Neuronal stem cell (in vitro differentiated cells): ENCODE measurements at regions not wholly inside any gene's neighbourhood (a gene's known extent, or its start where the extent isn't known, plus 50 kb on each side); places are given as distances from the start of the nearest gene placed in this dataset.

Experiments
- DNase-seq: peaks from one replicate; pipeline ENCODE4 v3.0.0-alpha.2; 2013; ENCODE audit warnings: low spot score
- H2AFZ ChIP-seq: one replicate; pipeline ENCODE4 v1.6.1; 2013; ENCODE audit warnings: mild to moderate bottlenecking, low read length, inconsistent platforms
- H2AK5ac ChIP-seq: 2 replicates; pipeline ENCODE4 v1.6.1; 2013; ENCODE audit warnings: low read depth, mild to moderate bottlenecking, inconsistent platforms, low read length, moderate library complexity, mixed read lengths
- H2BK120ac ChIP-seq: 2 replicates; pipeline ENCODE4 v1.6.1; 2013; ENCODE audit warnings: low read depth, mild to moderate bottlenecking, inconsistent platforms, low read length, moderate library complexity, mixed read lengths
- H2BK12ac ChIP-seq: one replicate; pipeline ENCODE4 v1.6.1; 2013; ENCODE audit warnings: low read length, inconsistent platforms
- H2BK15ac ChIP-seq: 2 replicates; pipeline ENCODE4 v1.6.1; 2013; ENCODE audit warnings: mild to moderate bottlenecking, low read length, inconsistent platforms, mixed read lengths
- H2BK5ac ChIP-seq: one replicate; pipeline ENCODE4 v1.6.1; 2013; ENCODE audit warnings: inconsistent platforms, mild to moderate bottlenecking, low read length, moderate library complexity
- H3K14ac ChIP-seq: one replicate; pipeline ENCODE4 v1.6.1; 2013; ENCODE audit warnings: low read length, inconsistent platforms
- H3K18ac ChIP-seq: 2 replicates; pipeline ENCODE4 v1.6.1; 2013; ENCODE audit warnings: low read length, inconsistent platforms
- H3K23ac ChIP-seq: 2 replicates; pipeline ENCODE4 v1.6.1; 2013; ENCODE audit warnings: low read depth, mild to moderate bottlenecking, mixed read lengths, low read length, inconsistent platforms; ENCODE audit not compliant: poor library complexity
- H3K27ac ChIP-seq: replicated peaks from 3 replicates; pipeline ENCODE4 v1.5.1; 2013; ENCODE audit warnings: low read length, inconsistent platforms
- H3K27me3 ChIP-seq, 3 experiments: 2 replicates each; pipeline ENCODE4 v1.6.1; 2013; ENCODE audit warnings: low read length in 3 of 3, mild to moderate bottlenecking in 2 of 3, inconsistent platforms in 1 of 3, low read depth in 1 of 3, mixed read lengths in 1 of 3, moderate library complexity in 1 of 3; ENCODE audit not compliant: control insufficient read depth in 3 of 3, insufficient read depth in 3 of 3
- H3K36me3 ChIP-seq, 2 donors: replicated peaks in 1 of 2; 2 replicates each; pipeline ENCODE4 v1.6.1; 2013; ENCODE audit warnings: low read length in 2 of 2; ENCODE audit not compliant: control insufficient read depth in 2 of 2, insufficient read depth in 2 of 2
- H3K4ac ChIP-seq: 2 replicates; pipeline ENCODE4 v1.6.1; 2013; ENCODE audit warnings: inconsistent platforms, mild to moderate bottlenecking, low read length, moderate library complexity
- H3K4me1 ChIP-seq, 2 donors: 1 replicate in 1 of 2; 2 replicates in 1 of 2; pipeline ENCODE4 v1.6.1; 2013; ENCODE audit warnings: low read length in 2 of 2, low read depth in 1 of 2; ENCODE audit not compliant: control insufficient read depth in 2 of 2, insufficient read depth in 1 of 2
- H3K4me2 ChIP-seq: one replicate; pipeline ENCODE4 v1.6.1; 2013; ENCODE audit warnings: mild to moderate bottlenecking, low read length, inconsistent platforms; ENCODE audit not compliant: insufficient read depth, poor library complexity, severe bottlenecking
- H3K4me3 ChIP-seq, 2 donors: 2 replicates each; pipeline ENCODE4 v1.5.1; 2013; ENCODE audit warnings: low read length in 2 of 2, mild to moderate bottlenecking in 2 of 2, inconsistent platforms in 1 of 2, moderate library complexity in 1 of 2
- H3K79me1 ChIP-seq: one replicate; pipeline ENCODE4 v1.6.1; 2013; ENCODE audit warnings: low read depth, mild to moderate bottlenecking, inconsistent platforms, low read length, moderate library complexity
- H3K9ac ChIP-seq: one replicate; pipeline ENCODE4 v1.6.1; 2013; ENCODE audit warnings: mild to moderate bottlenecking, low read depth, low read length, inconsistent platforms; ENCODE audit not compliant: poor library complexity
- H3K9me3 ChIP-seq, 2 donors: replicated peaks in 1 of 2; 2 replicates each; pipeline versions ENCODE3 to v1.6.1; 2013; ENCODE audit warnings: low read length in 2 of 2, mild to moderate bottlenecking in 2 of 2, inconsistent platforms in 1 of 2, low read depth in 1 of 2, mixed read lengths in 1 of 2, moderate library complexity in 1 of 2; ENCODE audit not compliant: control insufficient read depth in 2 of 2, insufficient read depth in 1 of 2
- H4K8ac ChIP-seq: one replicate; pipeline ENCODE4 v1.6.1; 2013; ENCODE audit warnings: low read depth, mild to moderate bottlenecking, inconsistent platforms, low read length, moderate library complexity
- H4K91ac ChIP-seq: one replicate; pipeline ENCODE4 v1.6.1; 2013; ENCODE audit warnings: low read length, low read depth, mild to moderate bottlenecking, inconsistent platforms; ENCODE audit not compliant: poor library complexity
- WGBS, 2 donors: extraction: QIAGEN DNeasy Blood & Tissue Kit; methylation state at CpG; one replicate each; pipeline ENCODE4 v1.1.7; 2013; ENCODE audit warnings: missing lambda C conversion rate in 2 of 2, mixed read lengths in 1 of 2; ENCODE audit not compliant: insufficient read length in 2 of 2, insufficient replicate concordance in 1 of 2; ENCODE audit errors: extremely low coverage in 2 of 2; 5-methylcytosine and 5-hydroxymethylcytosine counted together

GRCh38 chr16:5582529-5582928 is 484.9 kb upstream of the EEF2KMT start:
- Histone ChIP-seq H3K4me1 (no peaks in the 10 kb centered on the region), H3K18ac (no peak overlapping the region), H4K8ac (no peak overlapping the region), H3K27ac (no peak overlapping the region), H3K23ac (no peak overlapping the region), H2BK5ac (no peak overlapping the region), H3K9ac (no peak overlapping the region), H3K36me3 (no peaks in the 10 kb centered on the region), H2BK120ac (no peak overlapping the region), H3K4ac (no peak overlapping the region), H3K4me3 (no peak overlapping the region), H4K91ac (no peak overlapping the region), H2AK5ac (no peak overlapping the region), H2BK15ac (no peak overlapping the region), H2BK12ac (no peak overlapping the region), H3K79me1 (no peaks in the 10 kb centered on the region), H3K14ac (no peak overlapping the region), H3K4me2 (no peak overlapping the region), H3K27me3 (no peaks in the 10 kb centered on the region), H2AFZ (no peak overlapping the region), H3K9me3 (no peaks in the 10 kb centered on the region)
- no CpG with 5 or more reads among the region's 7 CpGs for WGBS, 2 donors
- no peak for DNase-seq

- Histone ChIP-seq H3K36me3 (no peaks in the 10 kb centered on the region), H3K79me1 (no peaks in the 10 kb centered on the region), H3K9me3 (no peaks in the 10 kb centered on the region), H3K23ac (no peak overlapping the region), H4K8ac (no peak overlapping the region), H2AFZ (no peak overlapping the region), H2BK120ac (no peak overlapping the region), H2BK15ac (no peak overlapping the region), H3K4me2 (no peak overlapping the region), H3K27ac (no peak overlapping the region), H3K4me3 (no peak overlapping the region), H3K4me1 (no peaks in the 10 kb centered on the region), H3K9ac (no peak overlapping the region), H3K14ac (no peak overlapping the region), H4K91ac (no peak overlapping the region), H2BK12ac (no peak overlapping the region), H3K27me3 (no peaks in the 10 kb centered on the region), H2BK5ac (no peak overlapping the region), H2AK5ac (no peak overlapping the region), H3K4ac (no peak overlapping the region), H3K18ac (no peak overlapping the region)
- DNase-seq, result no peak
- no CpG with 5 or more reads among the region's 7 CpGs for WGBS, 2 donors
These were observed 484.3 kb upstream of the EEF2KMT start for GRCh38 chr16:5581908-5582307.

- no CpG with 5 or more reads among the region's 2 CpGs for WGBS, 2 donors
- Histone ChIP-seq H3K4me2 (no peak overlapping the region), H2BK15ac (no peak overlapping the region), H2BK12ac (no peak overlapping the region), H2BK5ac (no peak overlapping the region), H2AFZ (no peak overlapping the region), H3K23ac (no peak overlapping the region), H3K9me3 (no peaks in the 10 kb centered on the region), H3K18ac (no peak overlapping the region), H3K4me3 (no peak overlapping the region), H2BK120ac (no peak overlapping the region), H3K4ac (no peak overlapping the region), H4K91ac (no peak overlapping the region), H3K79me1 (no peaks in the 10 kb centered on the region), H3K27me3 (no peaks in the 10 kb centered on the region), H2AK5ac (no peak overlapping the region), H3K9ac (no peak overlapping the region), H3K27ac (no peak overlapping the region), H3K4me1 (no peaks in the 10 kb centered on the region), H3K14ac (no peak overlapping the region), H3K36me3 (no peaks in the 10 kb centered on the region), H4K8ac (no peak overlapping the region)
- no peak for DNase-seq
These were observed 483.8 kb upstream of the EEF2KMT start for GRCh38 chr16:5581428-5581827.

GRCh38 chr16:5580772-5581171 is 483.2 kb upstream of the EEF2KMT start:
- Histone ChIP-seq H3K27ac (no peak overlapping the region), H3K79me1 (no peaks in the 10 kb centered on the region), H3K9me3 (no peaks in the 10 kb centered on the region), H2BK5ac (no peak overlapping the region), H3K4ac (no peak overlapping the region), H3K9ac (no peak overlapping the region), H2BK15ac (no peak overlapping the region), H2BK12ac (no peak overlapping the region), H3K23ac (no peak overlapping the region), H3K4me2 (no peak overlapping the region), H3K14ac (peak overlapping the region; percentile 61), H2BK120ac (no peak overlapping the region), H3K4me1 (no peaks in the 10 kb centered on the region), H3K4me3 (no peak overlapping the region), H2AFZ (no peak overlapping the region), H4K91ac (no peak overlapping the region), H4K8ac (no peak overlapping the region), H3K18ac (no peak overlapping the region), H2AK5ac (no peak overlapping the region), H3K27me3 (no peaks in the 10 kb centered on the region), H3K36me3 (no peaks in the 10 kb centered on the region)
- WGBS, 2 donors, result no CpG with 5 or more reads among the region's 6 CpGs
- no peak for DNase-seq
